ENCODE measurements at regions not wholly inside any gene's neighbourhood (a gene's known extent, or its start where the extent isn't known, plus 50 kb on each side); places are given as distances from the start of the nearest gene placed in this dataset.

GRCh38 chr5:73304381-73304780 is 131.4 kb downstream of the TMEM174 start:
- Histone ChIP-seq H3K9me3 (ENCODE audit: low read depth) (no peaks in the 10 kb centered on the region), H3K36me3 (replicated peaks; ENCODE audit: insufficient read depth, low read depth) (no peaks in the 10 kb centered on the region), H3K27me3 (peaks cover 91% of the 10 kb centered on the region), H4K20me1 (ENCODE audit: insufficient read depth, poor library complexity, severe bottlenecking) (no peaks in the 10 kb centered on the region), H3K4me3 (no peak overlapping the region), H3K4me2 (no peak overlapping the region), H3K27ac (no peak overlapping the region), H3K79me2 (no peaks in the 10 kb centered on the region), H3K4me1 (ENCODE audit: insufficient read depth) (peaks cover 13% of the 10 kb centered on the region), H3K9me2 (replicated peaks; ENCODE audit: insufficient read depth) (no peaks in the 10 kb centered on the region), H2AFZ (no peak overlapping the region)
- TF ChIP-seq CTCF (IDR thresholded peaks at IDR 0.05; ENCODE audit: poor library complexity) (no peak), EZH2phosphoT487 (IDR thresholded peaks at IDR 0.05; ENCODE audit: low read depth, severe bottlenecking, unreplicated experiment) (no peak), EZH2 (IDR thresholded peaks at IDR 0.05; ENCODE audit: borderline replicate concordance) (no peak)
- DNase-seq (ENCODE audit: low spot score), result no peak
- 69% methylated on average over 2 of the region's 2 CpGs for WGBS (ENCODE audit: low lambda C conversion rate, missing lambda C conversion rate)

GRCh38 chr5:73303148-73304079 is 130.4 kb downstream of the TMEM174 start:
- peak; percentile 34 for TF ChIP-seq CTCF (IDR thresholded peaks at IDR 0.05; ENCODE audit: poor library complexity)
- no peak for TF ChIP-seq EZH2phosphoT487 (IDR thresholded peaks at IDR 0.05; ENCODE audit: low read depth, severe bottlenecking, unreplicated experiment)
- peak; percentile 70 for TF ChIP-seq EZH2 (IDR thresholded peaks at IDR 0.05; ENCODE audit: borderline replicate concordance)
- Histone ChIP-seq H3K9me2 (replicated peaks; ENCODE audit: insufficient read depth) (no peaks in the 10 kb centered on the region), H3K36me3 (replicated peaks; ENCODE audit: insufficient read depth, low read depth) (no peaks in the 10 kb centered on the region), H3K27ac (no peak overlapping the region), H3K27me3 (peaks cover 99% of the 10 kb centered on the region), H4K20me1 (ENCODE audit: insufficient read depth, poor library complexity, severe bottlenecking) (no peaks in the 10 kb centered on the region), H2AFZ (no peak overlapping the region), H3K4me1 (ENCODE audit: insufficient read depth) (peaks cover 21% of the 10 kb centered on the region), H3K4me2 (peak overlapping the region; percentile 74), H3K4me3 (no peak overlapping the region), H3K9me3 (ENCODE audit: low read depth) (no peaks in the 10 kb centered on the region), H3K79me2 (no peaks in the 10 kb centered on the region)
- DNase-seq (ENCODE audit: low spot score), result peak; percentile 39
- 8% methylated on average over 67 of the region's 77 CpGs for WGBS (ENCODE audit: low lambda C conversion rate, missing lambda C conversion rate)

GRCh38 chr5:73302797-73303147 is 129.8 kb downstream of the TMEM174 start:
- H3K36me3 ChIP-seq (replicated peaks; ENCODE audit: insufficient read depth, low read depth), result no peaks in the 10 kb centered on the region
- H2AFZ ChIP-seq, result no peak overlapping the region
- H3K4me1 ChIP-seq (ENCODE audit: insufficient read depth), result peaks cover 25% of the 10 kb centered on the region
- peaks cover 99% of the 10 kb centered on the region for H3K27me3 ChIP-seq
- no peak for DNase-seq (ENCODE audit: low spot score)
- TF ChIP-seq EZH2 (IDR thresholded peaks at IDR 0.05; ENCODE audit: borderline replicate concordance) (peak; percentile 63), CTCF (IDR thresholded peaks at IDR 0.05; ENCODE audit: poor library complexity) (no peak)
- 25% methylated on average over 8 of the region's 9 CpGs for WGBS (ENCODE audit: low lambda C conversion rate, missing lambda C conversion rate)
- no peak overlapping the region for H3K27ac ChIP-seq
- no peaks in the 10 kb centered on the region for H3K9me3 ChIP-seq (ENCODE audit: low read depth)
- H4K20me1 ChIP-seq (ENCODE audit: insufficient read depth, poor library complexity, severe bottlenecking), result no peaks in the 10 kb centered on the region
- H3K4me3 ChIP-seq, result no peak overlapping the region
- no peaks in the 10 kb centered on the region for H3K9me2 ChIP-seq (replicated peaks; ENCODE audit: insufficient read depth)
- H3K4me2 ChIP-seq, result peak overlapping the region; percentile 74
- no peaks in the 10 kb centered on the region for H3K79me2 ChIP-seq
